ENCODE measurements at regions not wholly inside any gene's neighbourhood (a gene's known extent, or its start where the extent isn't known, plus 50 kb on each side); places are given as distances from the start of the nearest gene placed in this dataset.

DNA sequence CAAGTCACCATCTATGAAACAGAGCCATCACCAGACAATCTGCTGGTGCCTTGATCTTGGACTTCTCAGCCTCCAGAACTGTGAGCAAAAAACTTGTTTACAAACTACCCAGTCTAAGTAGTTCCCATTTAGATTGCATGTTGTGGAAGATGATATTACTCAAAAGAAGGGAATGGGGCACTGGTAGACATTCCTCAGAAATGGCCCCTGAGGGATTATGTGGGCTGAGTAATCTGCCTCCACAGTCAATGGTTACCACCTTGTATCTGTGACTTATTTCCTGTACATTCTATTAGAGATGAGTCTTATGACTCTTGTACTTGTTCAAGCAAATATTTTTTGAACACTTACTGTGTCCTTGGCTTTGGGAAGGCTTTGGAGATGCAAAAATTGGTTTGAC is 160.4 kb downstream of the NUP35 start:
- no peak for DNase-seq

DNA sequence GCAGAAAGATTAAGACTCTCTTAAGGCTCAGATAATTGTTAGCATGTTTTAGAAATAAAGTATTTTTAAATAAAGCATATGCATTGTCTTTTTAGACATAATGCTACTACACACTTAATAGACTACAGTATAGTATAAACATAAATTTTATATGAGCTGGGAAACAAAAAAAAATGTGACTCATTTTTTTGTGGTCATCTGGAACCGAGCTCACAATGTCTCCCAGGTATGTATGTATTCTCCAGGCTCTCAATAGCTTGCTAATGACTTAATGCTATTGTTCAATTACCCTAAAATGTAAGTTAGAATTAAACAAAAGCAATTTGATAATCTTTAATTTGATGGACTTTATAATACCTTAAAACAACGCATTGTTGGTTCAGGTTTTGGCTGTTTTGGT is 167.2 kb downstream of the NUP35 start:
- no peak for DNase-seq

DNA sequence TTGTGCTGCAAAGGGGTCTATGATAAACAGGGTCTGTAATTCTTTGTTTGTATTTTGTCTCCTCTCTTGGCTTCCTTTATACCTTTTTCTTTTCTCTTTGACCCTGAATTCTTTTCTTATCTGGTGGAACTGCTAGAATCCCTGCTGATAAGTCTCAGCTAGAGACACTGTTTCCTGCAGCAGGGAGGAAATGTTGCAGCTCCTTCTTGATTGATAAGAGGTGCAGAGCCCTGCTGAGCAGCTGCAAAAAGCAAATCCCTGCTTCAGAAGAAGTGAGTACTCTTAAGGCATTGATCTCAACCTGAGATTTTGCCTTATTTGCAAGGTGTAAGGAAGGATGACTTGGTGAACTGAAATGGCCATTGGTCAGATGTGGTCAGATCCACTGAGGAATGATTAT is 167.8 kb downstream of the NUP35 start:
- no peak for DNase-seq

DNA sequence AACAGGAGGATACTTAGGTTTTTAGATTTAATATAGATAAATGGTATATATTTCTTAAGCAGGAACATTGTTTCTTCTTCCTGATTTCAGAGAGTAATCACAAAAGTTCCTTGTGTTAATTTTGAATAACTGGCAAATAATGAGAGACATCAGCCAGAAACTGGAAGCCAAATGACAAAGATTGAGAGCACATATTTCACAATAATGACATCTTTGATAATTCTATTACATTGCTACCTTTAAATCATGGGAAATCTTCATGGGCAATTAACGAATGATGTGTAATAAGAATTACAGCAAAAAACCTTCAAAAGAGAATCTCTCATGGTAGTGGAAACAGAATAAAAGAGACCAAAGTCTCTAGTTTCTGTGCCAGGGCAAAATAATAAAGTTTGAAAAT is 215.1 kb downstream of the NUP35 start:
- DNase-seq, result no peak

DNA sequence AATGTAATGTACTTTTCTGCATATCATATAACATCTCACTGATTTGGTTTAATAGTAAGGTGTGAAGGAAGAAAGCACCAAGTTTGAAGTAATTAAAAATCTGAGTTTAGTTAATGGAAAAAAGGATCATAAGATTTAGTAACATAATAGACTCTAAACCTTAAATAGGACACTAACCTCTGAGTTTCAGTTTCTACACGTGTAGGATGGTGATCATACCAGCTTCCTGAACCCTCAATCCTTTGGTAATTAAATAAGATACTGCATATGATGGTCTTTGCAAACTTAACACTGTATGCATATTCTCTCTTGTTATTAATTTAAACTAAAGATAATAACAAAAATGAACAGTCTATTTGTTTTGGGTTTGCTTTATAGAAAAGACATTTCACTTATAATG is 216.8 kb downstream of the NUP35 start:
- DNase-seq, result no peak

DNA sequence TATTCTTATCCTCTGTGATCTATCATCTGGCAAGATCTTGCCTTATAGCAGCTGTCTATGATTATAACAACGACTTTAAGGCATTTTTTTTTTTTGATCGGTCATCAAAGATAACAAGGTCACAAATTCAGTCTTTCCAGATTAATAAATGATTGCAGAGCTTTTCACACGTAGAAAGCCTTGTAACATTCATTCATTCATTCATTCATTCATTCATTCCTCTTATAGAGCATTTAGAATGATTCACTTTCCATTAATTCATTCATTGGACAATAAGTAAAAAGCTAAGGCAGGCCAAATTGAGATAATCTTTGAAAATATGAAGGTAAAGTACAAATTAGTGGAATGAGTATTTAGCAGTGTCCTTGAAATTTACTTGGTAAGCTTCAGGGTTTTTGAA is 223.7 kb downstream of the NUP35 start:
- no peak for DNase-seq

DNA sequence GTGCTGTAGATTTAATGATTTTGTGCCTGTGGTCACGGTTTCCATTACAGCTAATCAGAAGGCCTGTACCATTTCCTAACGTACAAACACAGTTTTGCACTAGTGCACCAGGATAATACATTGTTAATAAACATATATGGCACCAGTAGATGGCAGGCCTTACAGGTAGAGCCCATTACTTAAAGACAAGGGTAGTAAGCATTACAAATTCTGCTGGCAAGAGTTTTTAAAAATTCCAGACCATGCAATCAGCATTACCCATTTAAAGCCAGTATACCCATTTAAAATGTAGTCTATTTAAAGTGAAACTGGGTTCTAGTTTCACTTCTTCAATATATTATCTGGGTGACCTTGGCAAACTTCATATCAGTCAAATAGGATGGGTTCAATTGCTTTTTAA is 224.2 kb downstream of the NUP35 start:
- DNase-seq, result no peak

DNA sequence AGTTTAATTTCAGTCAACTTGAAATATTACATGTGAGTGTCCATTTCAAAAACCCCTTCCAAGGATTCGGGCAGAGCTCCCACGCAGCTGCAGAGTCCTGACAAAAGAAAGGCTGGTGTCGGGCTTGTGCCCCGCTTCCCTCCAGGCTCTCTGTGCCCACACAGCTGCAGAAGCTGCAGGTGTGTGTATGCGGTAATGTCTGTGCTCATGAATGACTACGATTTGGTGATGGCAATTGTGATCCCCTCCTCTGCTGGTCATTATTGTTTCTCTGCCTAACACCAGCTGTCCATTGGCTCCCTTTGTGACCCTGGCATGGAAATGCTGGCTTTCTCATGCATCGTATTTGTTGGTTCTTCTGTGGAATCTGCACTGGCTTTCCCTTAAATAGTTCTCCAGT is 224.8 kb downstream of the NUP35 start:
- DNase-seq, result peak; percentile 14

DNA sequence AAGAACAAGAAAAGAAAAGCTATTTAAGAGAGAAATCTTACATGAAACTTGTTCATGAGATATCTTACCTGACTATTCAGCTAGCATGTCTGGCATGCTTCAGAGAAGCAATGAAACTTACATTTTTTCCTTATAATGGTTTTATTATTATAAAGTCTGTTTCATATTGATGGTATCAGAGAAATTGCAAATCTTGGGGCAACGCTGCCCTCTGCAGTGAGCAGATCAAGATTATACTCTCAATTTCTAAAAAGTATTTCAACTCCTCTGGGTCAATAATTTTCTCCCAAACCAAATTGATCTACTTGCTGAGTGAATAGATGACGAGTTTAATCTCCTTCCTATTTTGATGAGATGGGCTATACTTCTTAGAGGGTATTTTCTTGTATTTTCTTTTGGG is 235.6 kb downstream of the NUP35 start:
- no peak for DNase-seq

DNA sequence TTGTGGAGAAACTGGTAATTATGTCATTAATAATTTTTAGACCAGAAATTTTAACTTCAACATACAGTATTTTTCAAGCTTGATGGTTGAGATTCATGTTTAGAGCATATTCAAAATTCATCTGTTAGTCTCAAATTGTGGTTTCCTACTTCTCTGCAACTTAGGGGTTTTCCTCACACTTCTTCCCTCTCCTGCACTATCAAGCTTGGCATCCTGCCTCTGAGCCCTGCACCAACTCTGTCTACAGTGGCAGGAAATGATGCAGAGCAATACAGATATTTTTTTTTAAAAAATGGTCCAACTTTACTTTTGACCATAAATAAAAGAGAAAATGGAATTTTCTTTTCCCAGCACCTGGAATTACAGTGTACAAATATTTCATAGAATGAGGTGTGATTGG is 247.3 kb downstream of the NUP35 start:
- no peak for DNase-seq

DNA sequence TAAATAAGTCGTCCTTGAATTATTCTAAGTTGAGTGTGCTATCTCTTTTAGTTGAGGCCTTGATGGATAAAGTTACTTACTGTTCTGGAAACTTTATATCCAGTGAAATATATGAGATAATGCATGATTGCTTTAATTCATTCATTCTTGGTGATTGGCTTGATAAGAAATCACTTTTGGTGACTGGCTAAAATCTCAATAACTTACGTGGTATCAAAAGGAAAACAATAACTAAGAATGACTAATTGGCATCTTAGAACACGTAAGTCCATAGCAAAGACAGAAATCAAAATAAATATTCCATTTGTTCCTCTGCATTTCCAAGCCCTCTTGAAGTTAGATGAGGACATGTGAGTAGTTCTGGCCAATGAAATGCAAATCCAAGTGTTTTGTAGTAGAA is 251.6 kb downstream of the NUP35 start:
- no peak for DNase-seq

DNA sequence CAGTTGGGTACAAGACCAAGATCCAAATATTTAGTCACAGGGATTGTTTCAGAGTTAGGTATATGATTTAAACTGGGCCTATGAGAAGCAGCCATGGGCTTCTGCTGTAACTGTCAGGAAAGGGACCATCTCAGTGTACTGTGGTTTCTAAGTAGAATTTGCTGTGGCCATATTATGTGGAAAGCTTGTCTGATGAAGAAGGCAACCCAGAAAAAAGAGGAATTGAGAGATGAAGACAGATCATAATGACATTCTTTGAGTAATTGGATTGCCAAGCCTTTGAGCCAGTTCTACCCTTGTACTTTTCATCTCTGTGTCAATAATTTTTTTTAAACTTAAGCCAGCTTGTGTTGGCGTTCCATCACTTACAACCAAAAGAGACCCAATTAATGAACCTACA is 259.6 kb downstream of the NUP35 start:
- DNase-seq, result no peak

DNA sequence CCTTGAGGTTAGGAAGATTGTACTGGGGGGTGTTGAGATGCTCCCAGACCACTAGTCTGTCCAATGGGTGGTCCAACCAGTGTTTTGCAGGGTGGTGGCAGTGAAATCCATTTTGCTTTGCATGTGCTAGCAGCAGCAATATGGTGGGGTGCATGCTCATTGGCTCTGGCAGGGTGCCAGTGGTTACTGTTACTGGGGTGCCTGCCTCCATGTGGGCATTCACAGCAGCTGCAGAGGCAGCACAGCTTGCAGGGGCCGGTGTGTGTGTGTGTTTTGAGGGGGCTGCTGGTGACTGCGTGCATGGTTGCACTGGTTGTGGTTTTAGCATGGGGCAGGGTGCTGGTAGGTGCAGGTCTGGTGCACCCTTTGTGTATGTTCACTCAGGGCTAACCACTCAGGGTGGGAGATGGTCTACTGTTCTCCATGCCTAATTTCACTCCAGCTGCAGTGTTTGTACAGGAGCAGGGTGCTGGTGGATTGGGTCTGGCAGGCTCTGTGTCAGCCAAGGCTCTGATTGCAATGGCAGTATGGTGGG is 265.4 kb downstream of the NUP35 start:
- DNase-seq, result no peak

DNA sequence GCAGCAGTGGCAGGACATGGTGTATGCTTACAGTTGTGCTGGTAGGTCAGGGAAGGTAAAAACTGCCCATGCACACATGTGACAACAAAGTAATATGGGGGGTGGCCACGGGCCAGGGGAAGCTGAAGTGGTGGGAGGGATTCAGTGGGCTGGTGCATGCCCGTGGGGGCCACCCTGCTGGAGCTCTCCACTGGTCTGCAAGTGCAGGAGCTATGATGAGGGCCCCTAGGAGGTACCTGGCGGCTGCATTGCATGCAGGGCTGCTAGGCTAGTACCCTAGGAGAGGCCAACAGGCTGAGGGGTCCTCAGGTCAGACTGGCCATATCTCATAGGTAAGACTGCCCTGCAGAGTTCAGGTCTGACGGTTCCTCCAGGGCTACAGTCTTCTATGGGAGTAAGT is 265.9 kb downstream of the NUP35 start:
- no peak for DNase-seq

DNA sequence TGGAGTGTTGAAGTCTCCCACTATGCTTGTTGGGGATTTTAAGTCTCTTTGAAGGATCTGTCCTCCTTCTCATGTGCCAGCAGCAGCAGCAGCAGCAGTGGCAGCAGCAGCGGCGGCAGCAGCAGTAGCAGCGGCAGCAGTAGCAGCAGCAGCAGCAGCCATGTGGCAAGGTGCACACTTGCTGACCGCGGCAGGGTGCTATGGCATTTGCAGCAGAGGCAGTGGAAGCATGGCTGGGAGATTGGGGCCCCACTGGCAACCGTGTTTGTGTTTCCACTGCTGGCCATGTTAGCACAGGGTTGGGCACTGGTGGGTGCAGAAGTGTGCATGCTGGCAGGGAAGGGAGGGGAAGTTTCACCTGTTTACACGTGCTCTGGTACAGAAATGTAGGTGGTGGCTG is 280.1 kb downstream of the NUP35 start:
- no peak for DNase-seq

DNA sequence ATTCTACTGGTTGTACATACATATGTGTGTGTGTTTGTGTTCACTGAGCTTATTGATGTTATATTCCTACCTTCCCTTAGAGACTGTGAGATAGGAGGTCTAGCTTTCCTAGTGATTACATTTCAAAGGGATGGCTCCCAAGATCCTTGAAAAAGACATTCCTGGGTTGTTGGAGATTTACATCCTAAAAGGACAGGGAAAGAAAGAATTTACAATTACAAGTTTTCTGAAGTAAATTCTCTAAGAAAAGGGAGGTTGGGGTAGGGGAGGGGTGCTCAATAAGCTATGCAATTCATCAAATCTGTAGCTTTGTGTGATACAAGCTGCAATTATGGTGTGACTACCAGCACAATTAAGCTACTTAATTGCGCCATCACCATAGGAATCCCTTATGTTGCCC is 284.3 kb downstream of the NUP35 start:
- no peak for DNase-seq

DNA sequence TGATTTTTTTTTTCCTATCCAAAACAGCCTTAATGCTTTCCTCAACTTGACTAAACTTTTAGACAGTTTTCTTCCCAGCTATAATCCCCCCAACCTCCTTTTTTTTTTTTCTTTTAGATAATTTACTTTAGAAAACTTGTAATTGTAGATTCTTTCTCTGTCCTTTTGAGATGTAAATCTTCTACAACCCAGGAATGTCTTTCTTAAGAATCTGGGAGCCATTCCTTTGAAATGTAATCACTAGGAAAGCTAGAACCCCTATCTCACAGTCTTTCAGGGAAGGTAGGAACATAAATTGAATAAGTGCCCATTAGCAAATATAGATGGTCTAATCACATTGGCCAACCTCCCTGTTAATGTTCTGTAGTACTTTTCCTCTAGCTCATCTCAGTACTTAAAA is 285.4 kb downstream of the NUP35 start:
- no peak for DNase-seq

DNA sequence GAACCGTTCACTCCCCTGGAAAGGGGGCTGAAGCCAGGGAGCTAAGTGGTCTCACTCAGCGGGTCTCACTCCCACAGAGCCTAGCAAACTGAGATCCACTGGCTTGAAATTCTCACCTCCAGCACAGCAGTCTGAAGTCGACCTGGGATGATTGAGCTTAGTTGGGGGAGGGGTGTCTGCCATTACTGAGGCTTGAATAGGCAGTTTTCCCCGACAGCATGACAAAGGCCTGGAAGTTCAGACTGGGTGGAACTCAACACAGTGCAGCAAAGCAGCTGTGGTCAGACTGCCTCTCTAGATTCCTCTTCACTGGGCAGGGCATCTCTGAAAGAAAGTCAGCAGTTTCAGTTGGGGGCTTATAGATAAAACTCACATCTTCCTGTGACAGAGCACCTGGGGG is 292.5 kb downstream of the NUP35 start:
- DNase-seq, result no peak

DNA sequence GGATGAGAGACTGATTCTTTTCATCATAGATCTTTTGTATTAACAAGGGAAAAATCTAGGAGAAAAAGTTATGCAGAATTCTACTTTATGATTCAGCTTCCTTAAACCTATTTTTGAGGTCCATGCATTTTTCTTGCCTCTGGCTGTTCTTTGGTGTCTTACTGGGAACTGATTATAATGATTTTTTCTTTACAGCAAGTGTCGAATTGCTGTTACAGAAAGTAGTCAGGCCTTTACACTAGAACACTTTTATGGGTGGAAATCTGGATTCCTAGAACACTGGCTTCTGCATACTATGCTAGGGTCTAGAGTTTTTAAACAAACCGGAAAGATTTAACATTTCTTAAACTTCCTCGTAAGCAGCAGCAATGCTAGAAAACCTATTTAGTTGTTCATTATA is 302.6 kb downstream of the NUP35 start:
- DNase-seq, result no peak

DNA sequence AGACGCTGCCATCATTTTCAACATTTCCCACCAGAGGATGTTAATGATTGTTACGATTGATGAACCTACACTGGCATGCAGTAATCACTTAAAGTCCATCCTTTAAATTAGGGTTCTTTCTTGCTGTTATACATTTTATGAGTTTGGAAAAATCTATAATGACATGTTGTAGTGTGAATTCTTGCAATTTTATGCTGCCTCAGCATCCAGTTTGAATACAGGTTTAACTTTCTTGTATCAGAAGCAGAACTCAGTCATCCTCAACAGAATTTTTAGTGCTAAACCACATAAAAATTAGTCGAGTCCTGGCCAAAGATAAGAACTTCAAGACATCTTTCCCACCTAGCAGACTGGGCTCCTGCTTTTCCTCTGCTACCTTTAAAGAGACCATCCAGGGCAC is 303.3 kb downstream of the NUP35 start:
- no peak for DNase-seq

DNA sequence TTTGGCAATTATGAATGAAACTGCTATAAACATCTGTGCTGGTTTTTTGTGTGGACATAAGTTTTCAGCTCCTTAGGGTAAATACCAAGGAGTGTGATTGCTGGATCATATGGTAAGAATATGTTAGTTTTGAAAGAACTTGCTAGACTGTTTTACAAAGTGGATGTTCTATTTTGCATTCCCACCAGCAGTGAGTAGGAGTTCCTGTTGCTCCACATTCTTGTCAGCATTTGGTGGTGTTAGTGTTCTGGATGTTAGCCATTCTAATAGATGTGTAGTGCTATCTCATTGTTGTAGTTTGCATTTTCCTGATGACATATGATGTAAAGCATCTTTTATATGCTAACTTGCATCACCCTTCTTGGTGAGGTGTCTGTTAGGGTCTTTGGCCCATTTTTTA is 304.6 kb downstream of the NUP35 start:
- DNase-seq, result no peak

DNA sequence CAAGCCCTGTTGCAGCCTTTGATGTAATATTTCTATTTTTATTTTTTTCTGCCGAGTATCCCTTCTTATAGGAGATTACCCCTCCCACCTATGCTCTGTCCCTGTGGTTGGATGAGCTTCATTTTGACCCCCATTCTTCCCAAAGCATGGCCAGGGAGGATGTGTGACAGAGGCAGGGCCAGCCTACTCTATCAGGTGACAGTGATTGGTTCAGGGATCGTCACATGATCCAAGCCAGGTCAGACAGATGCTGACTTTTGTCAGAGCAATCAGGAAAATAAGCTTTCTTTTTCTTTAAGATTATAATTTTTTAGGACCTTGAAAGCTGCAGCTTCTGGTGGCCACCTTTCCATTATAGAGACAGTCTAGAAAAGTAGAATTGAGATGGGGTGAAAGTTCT is 314.3 kb downstream of the NUP35 start:
- DNase-seq, result no peak

DNA sequence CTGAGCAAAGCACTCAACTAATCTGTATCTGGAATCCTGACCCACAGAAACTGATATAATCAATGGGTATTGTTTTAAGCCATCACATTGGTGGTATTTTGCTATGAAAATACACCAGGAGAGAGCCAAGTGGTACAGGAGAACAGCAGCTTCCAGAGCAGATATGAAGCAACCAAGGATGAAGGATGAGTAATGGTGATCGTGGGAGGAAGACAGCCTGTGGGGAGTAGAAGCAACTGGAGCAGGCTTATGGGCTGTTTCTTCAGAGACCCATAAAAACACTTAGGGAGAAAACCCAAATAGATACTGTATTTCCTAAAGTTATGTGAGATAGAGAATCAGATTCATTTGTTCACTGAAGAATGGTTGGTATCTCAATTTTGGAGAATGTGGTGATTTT is 330.8 kb downstream of the NUP35 start:
- no peak for DNase-seq

DNA sequence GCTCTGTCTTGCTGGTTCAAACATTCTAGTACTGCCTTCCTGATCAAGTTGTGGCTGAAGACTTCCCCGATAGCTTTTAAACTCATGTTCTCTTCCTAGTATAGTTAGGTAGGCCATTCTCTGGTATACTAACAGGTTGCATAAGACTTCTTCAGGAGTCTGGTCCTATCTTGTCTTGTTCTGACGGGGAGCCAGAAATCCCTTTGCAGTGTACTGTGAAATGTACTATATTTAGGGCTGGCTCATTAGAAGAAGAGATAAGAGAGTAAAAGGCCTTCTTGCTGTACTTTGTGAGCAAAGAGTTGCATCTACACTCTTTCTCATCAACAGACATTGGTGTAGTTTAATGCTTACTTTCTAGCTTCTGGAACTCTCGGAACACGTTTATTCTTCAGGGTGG is 331.9 kb downstream of the NUP35 start:
- DNase-seq, result no peak

DNA sequence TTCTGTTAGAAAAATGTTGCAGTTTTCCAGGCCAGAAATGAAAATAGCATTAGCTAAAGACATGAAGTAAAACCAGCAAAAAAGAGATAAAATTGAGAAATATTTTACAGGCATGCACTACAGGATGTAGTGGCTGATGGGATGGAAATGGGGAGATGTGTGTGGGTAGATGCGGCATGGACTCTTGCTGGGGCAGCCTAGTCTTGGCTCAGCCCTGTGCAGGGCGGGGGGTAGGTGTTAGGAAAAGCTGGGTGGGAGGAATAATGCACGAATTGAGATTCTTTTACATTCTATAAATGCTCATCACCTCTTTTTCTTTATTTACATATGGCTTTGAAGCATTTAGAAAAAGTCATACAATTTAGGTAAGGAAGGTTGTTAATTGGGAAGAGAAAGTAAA is 334.2 kb downstream of the NUP35 start:
- DNase-seq, result no peak

Data from muscle of arm (tissue), 1 donor.